HEK293 (cell line): ENCODE measurements at regions not wholly inside any gene's neighbourhood (a gene's known extent, or its start where the extent isn't known, plus 50 kb on each side); places are given as distances from the start of the nearest gene placed in this dataset.
A peak's percentile ranks its signal among the peaks of the same experiment; 100 is the strongest.

Source experiments
- CTCF ChIA-PET: fragments of 350-600 bp; formaldehyde crosslinking; extraction: SDS; loops from one replicate; lab custom pipeline; 2021; ENCODE audit warnings: antibody characterized with exemption; lab: Yijun Ruan, JAX
- POLR2A ChIA-PET: fragments of 300-600 bp; formaldehyde crosslinking; extraction: SDS; loops from one replicate; lab custom pipeline; 2020; ENCODE audit warnings: antibody characterized with exemption, inconsistent platforms; lab: Yijun Ruan, JAX
- H3K27ac ChIP-seq: fragments of 200-500 bp; sonication (Bioruptor generic); 2 replicates; pipeline ENCODE4 v1.5.1; 2014; ENCODE audit warnings: low read depth, low read length, control low read depth, inconsistent platforms; ENCODE audit errors: extremely low read depth
- H3K36me3 ChIP-seq, 2 experiments: fragments of 200-500 bp in 1 of 2; sonication (Bioruptor generic) in 1 of 2; 1 replicate in 1 of 2; 2 replicates in 1 of 2; pipeline ENCODE4 v1.5.1; 2014 to 2017; ENCODE audit warnings: inconsistent platforms in 2 of 2, low read length in 2 of 2; ENCODE audit not compliant: control insufficient read depth in 2 of 2, insufficient read depth in 1 of 2
- H3K4me1 ChIP-seq: fragments of 200-500 bp; sonication (Bioruptor generic); 2 replicates; pipeline ENCODE4 v1.5.1; 2014; ENCODE audit warnings: mild to moderate bottlenecking, low read length, inconsistent platforms; ENCODE audit not compliant: control insufficient read depth, insufficient read depth
- H3K4me3 ChIP-seq: 2 replicates; pipeline ENCODE4 v1.5.1; 2011; ENCODE audit warnings: low read depth, mild to moderate bottlenecking, control low read depth, low read length, moderate library complexity
- H3K9me3 ChIP-seq: fragments of 200-500 bp; sonication (Bioruptor generic); 2 replicates; pipeline ENCODE4 v1.5.1; 2014; ENCODE audit warnings: low read depth, low read length, inconsistent platforms; ENCODE audit not compliant: control insufficient read depth, insufficient read depth
- GLIS1 ChIP-seq: fragments of 450-650 bp; formaldehyde crosslinking; IDR thresholded peaks from 2 replicates; pipeline ENCODE4 v1.5.1; 2016; ENCODE audit warnings: missing biosample characterization, missing genetic modification characterization
- INSM2 ChIP-seq: fragments of 450-650 bp; formaldehyde crosslinking; IDR thresholded peaks from 2 replicates; pipeline ENCODE4 v1.5.1; 2016; ENCODE audit warnings: missing biosample characterization, missing genetic modification characterization
- SALL2 ChIP-seq: fragments of 450-650 bp; formaldehyde crosslinking; IDR thresholded peaks from 2 replicates; pipeline ENCODE4 v1.5.0; 2017; ENCODE audit warnings: missing biosample characterization, mild to moderate bottlenecking, missing genetic modification characterization, borderline replicate concordance
- ZBTB26 ChIP-seq: fragments of 450-650 bp; formaldehyde crosslinking; optimal IDR thresholded peaks from 2 replicates; pipeline ENCODE3; 2016; ENCODE audit warnings: missing biosample characterization, mild to moderate bottlenecking, missing genetic modification characterization
- ZNF221 ChIP-seq: fragments of 450-650 bp; formaldehyde crosslinking; IDR thresholded peaks from 2 replicates; pipeline ENCODE4 v1.5.1; 2017; ENCODE audit warnings: missing biosample characterization, missing genetic modification characterization, borderline replicate concordance
- ZNF423 ChIP-seq: fragments of 450-650 bp; formaldehyde crosslinking; IDR thresholded peaks from 2 replicates; pipeline ENCODE4 v1.5.1; 2016; ENCODE audit warnings: missing biosample characterization, missing genetic modification characterization
- ZNF654 ChIP-seq: fragments of 450-650 bp; formaldehyde crosslinking; IDR thresholded peaks from 2 replicates; pipeline ENCODE4 v1.5.1; 2016; ENCODE audit warnings: low read depth, missing biosample characterization, missing genetic modification characterization
- ZNF692 ChIP-seq: fragments of 450-650 bp; formaldehyde crosslinking; IDR thresholded peaks from 2 replicates; pipeline ENCODE4 v1.5.1; 2016; ENCODE audit warnings: missing biosample characterization, missing genetic modification characterization
- ZNF785 ChIP-seq: fragments of 450-650 bp; formaldehyde crosslinking; IDR thresholded peaks from 2 replicates; pipeline ENCODE4 v1.5.1; 2016; ENCODE audit warnings: missing biosample characterization, missing genetic modification characterization
- ZNF843 ChIP-seq: fragments of 450-650 bp; formaldehyde crosslinking; IDR thresholded peaks from 2 replicates; pipeline ENCODE4 v1.5.1; 2016; ENCODE audit warnings: missing biosample characterization, missing genetic modification characterization
- ZSCAN4 ChIP-seq: fragments of 450-650 bp; formaldehyde crosslinking; IDR thresholded peaks from 2 replicates; pipeline ENCODE4 v1.5.1; 2017; ENCODE audit warnings: missing biosample characterization, missing genetic modification characterization

GRCh38 chr17:22599322-22599721, 907.0 kb downstream of the KCNJ18 start:
- no peaks in the 10 kb centered on the region for H3K4me1 ChIP-seq
- ChIA-PET CTCF (interaction anchor here (0.9 to 1.6 kb wide), 4 partner anchors 14 to 66 kb away, joined by 3 to 4 read pairs (median 3); no protein-coding TSS in a partner anchor), POLR2A (no interaction called here)
- no peak overlapping the region for H3K27ac ChIP-seq
- H3K9me3 ChIP-seq: no peaks in the 10 kb centered on the region
- no peak for TF ChIP-seq ZNF843
- no peak for TF ChIP-seq ZNF785
- no peak for TF ChIP-seq SALL2 (tag by site-specific recombination)
- no peak for TF ChIP-seq ZSCAN4 (tag by site-specific recombination)
- no peak for TF ChIP-seq ZNF221 (tag by site-specific recombination)
- no peak for TF ChIP-seq ZNF692 (tag by site-specific recombination)
- no peak for TF ChIP-seq GLIS1 (tag by site-specific recombination)
- TF ChIP-seq INSM2 (tag by site-specific recombination): no peak
- TF ChIP-seq ZBTB26 (tag by site-specific recombination): no peak
- no peak overlapping the region for H3K4me3 ChIP-seq
- no peaks in the 10 kb centered on the region for H3K36me3 ChIP-seq

- Histone ChIP-seq H3K9me3 (no peaks in the 10 kb centered on the region), H3K4me3 (no peak overlapping the region), H3K36me3 (no peaks in the 10 kb centered on the region), H3K4me1 (no peaks in the 10 kb centered on the region), H3K27ac (no peak overlapping the region)
- TF ChIP-seq ZNF654 (tag by site-specific recombination) (peak; percentile 81), ZNF423 (tag by site-specific recombination) (no peak)
- POLR2A ChIA-PET: no interaction called here
- CTCF ChIA-PET: interaction anchor here (0.7 to 1.5 kb wide), 5 partner anchors 9 to 314 kb away, joined by 3 to 4 read pairs (median 3); no protein-coding TSS in a partner anchor
These were observed 908.4 kb downstream of the KCNJ18 start for GRCh38 chr17:22600644-22601298.
